Suprapubic skin (tissue), 4 donors: ENCODE measurements at regions not wholly inside any gene's neighbourhood (a gene's known extent, or its start where the extent isn't known, plus 50 kb on each side); places are given as distances from the start of the nearest gene placed in this dataset.
"Not testable (repeated sequence)": the region's sequence is repeated elsewhere in the genome, so short reads cannot be mapped to it uniquely, and the experiment has no call there.

Experiments used
- DNase-seq, 2 donors: peaks; one replicate each; pipeline ENCODE4 v3.0.0-alpha.2; 2019; ENCODE audit warnings: low spot score in 2 of 2
- H3K27ac ChIP-seq: fragments of 200-600 bp; sonication (generic); one replicate; pipeline ENCODE4 v1.5.1; 2019
- H3K27me3 ChIP-seq: fragments of 200-600 bp; sonication (generic); one replicate; pipeline ENCODE4 v1.5.1; 2019
- H3K36me3 ChIP-seq: fragments of 200-600 bp; sonication (generic); one replicate; pipeline ENCODE4 v1.5.1; 2019
- H3K4me1 ChIP-seq: fragments of 200-600 bp; sonication (generic); one replicate; pipeline ENCODE4 v1.5.1; 2019
- H3K4me3 ChIP-seq: fragments of 200-600 bp; sonication (generic); one replicate; pipeline ENCODE4 v1.5.1; 2019; ENCODE audit warnings: mild to moderate bottlenecking
- H3K9me3 ChIP-seq: fragments of 200-600 bp; sonication (generic); one replicate; pipeline ENCODE4 v1.5.1; 2019
- EP300 ChIP-seq: sonication (generic); formaldehyde crosslinking; IDR thresholded peaks from one replicate; pipeline ENCODE4 v1.6.1; 2017; ENCODE audit warnings: antibody characterized with exemption
- POLR2A ChIP-seq, 2 donors: fragments of 450-650 bp; IDR thresholded peaks; one replicate each; pipeline ENCODE4 v1.6.1; 2017; ENCODE audit warnings: antibody characterized with exemption in 2 of 2, mild to moderate bottlenecking in 2 of 2, moderate library complexity in 2 of 2
- POLR2AphosphoS5 ChIP-seq, 3 donors: sonication (generic); formaldehyde crosslinking; IDR thresholded peaks; one replicate each; pipeline ENCODE4 v1.6.1; 2017; ENCODE audit warnings: antibody characterized with exemption in 3 of 3
- WGBS: methylation state at CpG from one replicate; pipeline ENCODE4 v1.1.5; 2018; 5-methylcytosine and 5-hydroxymethylcytosine counted together
- TF ChIP-seq, protein P1 (sequence below), 2 donors: fragments of 200-600 bp in 1 of 2; fragments of 450-650 bp in 1 of 2; sonication (generic) in 1 of 2; IDR thresholded peaks; one replicate each; pipeline ENCODE4 v1.5.1; 2016 to 2019; ENCODE audit warnings: antibody characterized with exemption in 2 of 2, mild to moderate bottlenecking in 1 of 2, moderate library complexity in 1 of 2

DNA sequence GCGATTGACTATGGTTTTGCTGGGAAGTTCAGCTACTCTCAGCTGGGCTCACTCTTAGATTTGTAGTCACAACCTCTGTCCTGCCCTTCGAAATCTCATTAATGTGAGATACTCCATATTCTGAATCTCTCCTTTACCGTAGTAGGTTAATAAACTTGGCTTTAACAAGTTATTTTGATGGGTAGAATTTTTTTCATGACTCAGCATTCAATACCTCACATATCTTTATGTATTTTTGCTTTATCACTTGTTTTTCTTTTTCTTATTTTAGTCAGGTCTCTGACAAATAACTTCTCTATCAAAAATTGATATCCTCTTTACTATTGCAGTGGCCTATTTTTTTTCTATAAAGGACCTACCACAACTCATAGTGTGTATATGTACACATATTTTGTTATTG, 855.2 kb upstream of the ADGRB3 start:
- Histone ChIP-seq H3K36me3 (no peaks in the 10 kb centered on the region), H3K27me3 (no peaks in the 10 kb centered on the region), H3K4me1 (no peaks in the 10 kb centered on the region), H3K27ac (no peak overlapping the region), H3K9me3 (peaks cover 6% of the 10 kb centered on the region), H3K4me3 (no peak overlapping the region)
- WGBS, result 91% methylated on average over 3 of the region's 3 CpGs
- TF ChIP-seq POLR2AphosphoS5 (IDR thresholded peaks at IDR 0.05) (no peak), POLR2A (IDR thresholded peaks at IDR 0.05) (no peak), EP300 (no peak)
- TF ChIP-seq, protein P1, sequence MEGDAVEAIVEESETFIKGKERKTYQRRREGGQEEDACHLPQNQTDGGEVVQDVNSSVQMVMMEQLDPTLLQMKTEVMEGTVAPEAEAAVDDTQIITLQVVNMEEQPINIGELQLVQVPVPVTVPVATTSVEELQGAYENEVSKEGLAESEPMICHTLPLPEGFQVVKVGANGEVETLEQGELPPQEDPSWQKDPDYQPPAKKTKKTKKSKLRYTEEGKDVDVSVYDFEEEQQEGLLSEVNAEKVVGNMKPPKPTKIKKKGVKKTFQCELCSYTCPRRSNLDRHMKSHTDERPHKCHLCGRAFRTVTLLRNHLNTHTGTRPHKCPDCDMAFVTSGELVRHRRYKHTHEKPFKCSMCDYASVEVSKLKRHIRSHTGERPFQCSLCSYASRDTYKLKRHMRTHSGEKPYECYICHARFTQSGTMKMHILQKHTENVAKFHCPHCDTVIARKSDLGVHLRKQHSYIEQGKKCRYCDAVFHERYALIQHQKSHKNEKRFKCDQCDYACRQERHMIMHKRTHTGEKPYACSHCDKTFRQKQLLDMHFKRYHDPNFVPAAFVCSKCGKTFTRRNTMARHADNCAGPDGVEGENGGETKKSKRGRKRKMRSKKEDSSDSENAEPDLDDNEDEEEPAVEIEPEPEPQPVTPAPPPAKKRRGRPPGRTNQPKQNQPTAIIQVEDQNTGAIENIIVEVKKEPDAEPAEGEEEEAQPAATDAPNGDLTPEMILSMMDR (IDR thresholded peaks at IDR 0.05), result no peak
- no peak for DNase-seq

DNA sequence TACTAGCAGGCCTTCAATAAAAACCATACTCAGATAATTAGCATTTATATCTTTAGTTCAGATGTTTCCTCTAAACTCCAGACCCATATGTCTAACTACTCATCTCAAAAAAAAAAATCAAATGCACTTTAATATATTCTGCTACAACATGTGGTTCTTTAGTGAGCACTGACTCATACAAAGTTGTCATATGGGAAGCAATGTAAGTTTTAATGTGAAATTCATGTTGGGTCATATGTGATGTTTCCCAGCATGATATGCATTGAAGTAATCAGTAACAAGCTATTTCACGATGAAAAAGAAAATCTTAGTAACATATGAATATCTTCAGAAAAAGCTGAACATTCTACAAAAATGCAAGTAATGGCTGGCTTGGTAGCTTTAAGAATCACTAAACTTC, 859.7 kb upstream of the ADGRB3 start:
- Histone ChIP-seq H3K4me3 (no peak overlapping the region), H3K9me3 (no peaks in the 10 kb centered on the region), H3K36me3 (no peaks in the 10 kb centered on the region), H3K27me3 (no peaks in the 10 kb centered on the region), H3K27ac (no peak overlapping the region), H3K4me1 (no peaks in the 10 kb centered on the region)
- no peak for DNase-seq
- TF ChIP-seq, protein P1 (IDR thresholded peaks at IDR 0.05), result no peak
- TF ChIP-seq POLR2AphosphoS5 (IDR thresholded peaks at IDR 0.05) (no peak), POLR2A (IDR thresholded peaks at IDR 0.05) (no peak), EP300 (no peak)
- WGBS, result 82% methylated on average over 1 of the region's 1 CpG

DNA sequence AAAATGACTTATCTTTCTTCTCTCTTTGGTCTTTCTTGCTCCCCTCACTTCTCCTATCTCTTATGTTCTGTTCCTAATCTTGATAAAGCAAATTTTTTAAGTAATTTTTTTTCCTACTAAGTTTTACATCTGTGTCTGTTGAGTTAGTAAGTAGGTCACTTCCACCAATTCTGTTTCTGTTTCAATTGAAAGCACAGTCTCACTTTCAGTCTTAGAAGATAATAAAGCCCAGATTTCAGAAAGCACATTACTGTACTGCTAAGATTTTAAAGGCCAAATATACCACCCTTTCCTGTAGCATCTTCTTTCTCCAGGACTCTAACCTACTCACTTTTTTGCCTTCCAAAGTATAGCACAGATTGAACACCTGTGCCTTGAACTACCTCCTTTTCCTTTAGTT, 866.1 kb upstream of the ADGRB3 start:
- TF ChIP-seq POLR2A (IDR thresholded peaks at IDR 0.05) (no peak), EP300 (no peak), POLR2AphosphoS5 (IDR thresholded peaks at IDR 0.05) (no peak)
- TF ChIP-seq, protein P1 (IDR thresholded peaks at IDR 0.05), result no peak
- no peaks in the 10 kb centered on the region for H3K27me3 ChIP-seq
- no peaks in the 10 kb centered on the region for H3K36me3 ChIP-seq
- DNase-seq, result no peak
- no peak overlapping the region for H3K4me3 ChIP-seq
- no peaks in the 10 kb centered on the region for H3K9me3 ChIP-seq
- no peak overlapping the region for H3K27ac ChIP-seq
- H3K4me1 ChIP-seq, result no peaks in the 10 kb centered on the region

DNA sequence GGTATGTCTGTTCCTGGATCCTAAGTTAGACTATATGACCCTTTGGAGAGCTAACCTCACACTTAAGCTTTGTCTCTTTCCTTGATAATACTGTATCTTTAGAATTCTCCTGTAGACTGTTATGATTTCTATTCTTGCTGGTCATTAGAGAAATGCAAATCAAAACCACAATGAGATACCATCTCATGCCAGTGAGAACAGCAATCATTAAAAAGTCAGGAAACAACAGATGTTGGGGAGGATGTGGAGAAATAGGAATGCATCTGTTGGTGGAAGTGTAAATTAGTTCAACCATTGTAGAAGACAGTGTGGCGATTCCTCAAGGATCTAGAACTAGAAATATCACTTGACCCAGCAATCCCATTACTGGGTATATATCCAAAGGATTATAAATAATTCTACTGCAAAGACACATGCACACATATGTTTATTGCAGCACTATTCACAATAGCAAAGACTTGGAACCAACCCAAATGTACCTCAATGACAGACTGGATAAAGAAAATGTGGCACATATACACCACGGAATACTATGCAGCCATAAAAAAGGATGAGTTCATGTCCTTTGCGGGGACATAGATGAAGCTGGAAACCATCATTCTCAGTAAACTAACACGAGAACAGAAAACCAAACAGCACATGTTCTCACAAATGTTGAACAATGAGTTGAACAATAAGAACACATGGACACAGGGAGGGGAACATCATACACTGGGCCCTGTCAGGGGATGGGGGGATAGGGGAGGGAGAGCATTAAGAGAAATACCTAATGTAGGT, 867.8 kb upstream of the ADGRB3 start:
- not testable (repeated sequence) for DNase-seq, H3K4me1 ChIP-seq, H3K36me3 ChIP-seq, H3K27ac ChIP-seq, H3K27me3 ChIP-seq, H3K4me3 ChIP-seq, H3K9me3 ChIP-seq
- WGBS, result 86% methylated on average over 4 of the region's 4 CpGs

DNA sequence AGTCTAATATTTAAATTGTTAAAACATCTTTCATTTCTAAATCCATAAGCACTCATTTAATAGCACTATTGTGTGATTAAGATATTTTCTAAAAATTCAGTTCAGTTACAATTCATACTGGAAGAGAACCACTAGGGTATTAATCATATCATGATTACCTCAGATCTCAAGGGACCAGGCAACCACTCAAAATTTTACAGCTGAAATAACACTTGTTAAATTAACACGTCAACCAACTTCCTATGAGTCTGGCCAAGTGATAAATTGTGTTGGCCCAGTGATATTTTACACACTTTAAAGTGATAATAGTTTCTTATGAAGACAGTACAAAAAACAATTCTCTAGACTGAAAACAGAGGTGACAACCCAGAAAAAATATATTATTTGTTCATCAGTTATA, 869.0 kb upstream of the ADGRB3 start:
- H3K4me1 ChIP-seq, result no peaks in the 10 kb centered on the region
- H3K4me3 ChIP-seq, result no peak overlapping the region
- no peak for TF ChIP-seq POLR2AphosphoS5 (IDR thresholded peaks at IDR 0.05)
- no peak for TF ChIP-seq POLR2A (IDR thresholded peaks at IDR 0.05)
- TF ChIP-seq, protein P1 (IDR thresholded peaks at IDR 0.05), result no peak
- no peaks in the 10 kb centered on the region for H3K36me3 ChIP-seq
- H3K9me3 ChIP-seq, result no peaks in the 10 kb centered on the region
- no peak overlapping the region for H3K27ac ChIP-seq
- no peak for DNase-seq
- no peaks in the 10 kb centered on the region for H3K27me3 ChIP-seq
- 22% methylated on average over 1 of the region's 1 CpG for WGBS

DNA sequence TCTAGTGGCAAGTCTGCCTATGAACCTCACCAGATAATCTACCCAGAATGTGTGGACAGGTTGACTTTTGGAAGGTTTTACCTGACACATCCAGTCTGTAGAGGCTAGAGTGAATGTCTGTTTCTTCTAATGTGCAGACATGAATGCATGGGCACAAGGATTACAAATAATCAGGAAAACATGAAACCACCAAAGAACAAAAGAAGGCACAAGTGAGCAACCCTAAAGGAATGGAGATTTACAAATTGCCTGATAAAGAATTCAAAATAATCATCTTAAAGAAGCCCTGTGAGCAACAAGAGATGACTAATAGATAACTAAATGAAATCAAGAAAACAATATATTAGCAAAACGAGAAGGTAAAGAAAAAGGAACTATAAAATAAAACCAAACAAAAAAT, 876.1 kb upstream of the ADGRB3 start:
- Histone ChIP-seq H3K4me3 (no peak overlapping the region), H3K36me3 (no peaks in the 10 kb centered on the region), H3K27ac (no peak overlapping the region), H3K27me3 (no peaks in the 10 kb centered on the region), H3K4me1 (no peaks in the 10 kb centered on the region), H3K9me3 (no peaks in the 10 kb centered on the region)
- 85% methylated on average over 1 of the region's 1 CpG for WGBS
- no peak for DNase-seq
- TF ChIP-seq EP300 (no peak), POLR2AphosphoS5 (IDR thresholded peaks at IDR 0.05) (no peak), POLR2A (IDR thresholded peaks at IDR 0.05) (no peak)
- TF ChIP-seq, protein P1 (IDR thresholded peaks at IDR 0.05), result no peak
